Renal pelvis (tissue), 1 donor: ENCODE measurements at regions not wholly inside any gene's neighbourhood (a gene's known extent, or its start where the extent isn't known, plus 50 kb on each side); places are given as distances from the start of the nearest gene placed in this dataset.
"Not testable (repeated sequence)": the region's sequence is repeated elsewhere in the genome, so short reads cannot be mapped to it uniquely, and the experiment has no call there.

Source experiments
- DNase-seq: peaks from one replicate; pipeline ENCODE4 v3.0.0-alpha.2; 2013

DNA sequence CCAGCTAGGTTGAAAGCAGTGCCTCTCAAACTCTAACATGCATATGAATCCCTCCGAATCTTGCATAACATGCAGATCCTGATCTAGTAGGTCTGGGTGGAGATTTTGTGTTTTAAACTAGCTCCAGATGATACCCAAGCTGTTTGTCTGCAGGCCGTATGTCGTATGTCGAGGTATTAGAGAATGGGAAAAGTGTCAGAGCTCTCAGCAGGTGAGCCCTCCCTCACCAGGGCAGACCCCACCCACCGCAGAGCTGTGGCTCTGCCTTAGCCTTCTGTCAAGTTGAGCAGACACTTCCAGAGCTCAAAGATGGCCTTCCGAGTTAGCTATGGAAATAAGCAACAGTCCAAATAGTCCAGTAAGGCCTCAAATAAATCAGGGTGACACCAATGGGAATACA, 83.2 kb upstream of the MAP3K1 start:
- DNase-seq: no peak

GRCh38 chr5:56731473-56731872, 83.9 kb upstream of the MAP3K1 start:
- DNase-seq: not testable (repeated sequence)

GRCh38 chr5:56729488-56729887, 85.9 kb upstream of the MAP3K1 start:
- no peak for DNase-seq

DNA sequence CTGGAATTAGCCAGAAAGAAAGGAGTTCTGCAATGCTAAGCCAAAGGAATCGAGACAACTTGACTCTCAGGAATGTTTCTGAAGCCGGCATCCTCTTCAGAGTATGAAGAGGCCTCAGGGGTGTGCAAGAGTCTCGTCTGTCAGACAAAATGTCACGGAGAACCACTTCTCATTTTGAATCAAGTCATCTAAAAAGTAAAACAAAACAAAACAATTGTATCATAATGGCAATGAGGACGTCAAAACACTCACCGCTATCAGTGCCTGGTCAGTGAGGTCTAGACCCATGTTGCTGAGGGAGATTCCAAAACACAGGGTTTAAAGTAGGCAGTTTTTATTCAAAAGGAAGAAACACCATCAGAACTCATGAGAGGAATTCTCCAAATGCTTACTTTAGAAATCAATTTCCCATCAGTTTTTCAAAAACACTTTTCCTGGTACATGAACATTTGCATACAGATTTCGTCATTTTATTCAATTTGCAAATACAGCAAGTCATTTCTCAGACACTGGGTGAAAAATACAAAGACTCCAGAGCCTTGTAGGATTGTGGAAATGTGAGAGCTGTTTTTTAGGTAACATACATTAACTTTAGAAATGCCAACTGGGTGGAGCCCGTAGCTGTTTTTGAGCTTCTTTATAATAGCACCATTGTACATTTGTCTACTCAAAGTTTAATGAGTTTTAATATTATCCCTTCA, 89.5 kb upstream of the MAP3K1 start:
- DNase-seq: no peak

GRCh38 chr5:56724857-56725256, 90.5 kb upstream of the MAP3K1 start:
- not testable (repeated sequence) for DNase-seq

GRCh38 chr5:56722317-56722716, 93.0 kb upstream of the MAP3K1 start:
- DNase-seq: no peak

- no peak for DNase-seq
Measured at GRCh38 chr5:56717253-56717987, 97.9 kb upstream of the MAP3K1 start.

GRCh38 chr5:56715986-56716385, 99.4 kb upstream of the MAP3K1 start:
- no peak for DNase-seq

GRCh38 chr5:56712895-56713591, 102.3 kb upstream of the MAP3K1 start:
- no peak for DNase-seq

GRCh38 chr5:56710826-56711590, 104.3 kb upstream of the MAP3K1 start:
- no peak for DNase-seq

DNA sequence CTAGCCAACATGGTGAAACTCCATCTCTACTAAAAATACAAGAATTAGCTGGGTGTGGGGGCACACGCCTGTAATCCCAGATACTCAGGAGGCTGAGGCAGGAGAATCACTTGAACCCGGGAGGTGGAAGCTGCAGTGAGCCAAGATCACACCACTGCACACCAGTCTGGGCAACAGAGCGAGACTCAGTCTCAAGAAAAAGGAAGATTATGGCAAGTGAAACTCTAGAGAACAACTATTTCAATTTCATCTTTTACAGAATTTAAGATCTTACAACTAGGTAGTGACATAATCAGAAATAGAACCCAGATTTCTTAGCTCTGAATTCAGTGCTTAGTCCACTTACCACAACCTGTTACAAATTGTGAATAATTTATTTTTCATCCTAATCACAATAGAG, 108.8 kb upstream of the MAP3K1 start:
- no peak for DNase-seq

DNA sequence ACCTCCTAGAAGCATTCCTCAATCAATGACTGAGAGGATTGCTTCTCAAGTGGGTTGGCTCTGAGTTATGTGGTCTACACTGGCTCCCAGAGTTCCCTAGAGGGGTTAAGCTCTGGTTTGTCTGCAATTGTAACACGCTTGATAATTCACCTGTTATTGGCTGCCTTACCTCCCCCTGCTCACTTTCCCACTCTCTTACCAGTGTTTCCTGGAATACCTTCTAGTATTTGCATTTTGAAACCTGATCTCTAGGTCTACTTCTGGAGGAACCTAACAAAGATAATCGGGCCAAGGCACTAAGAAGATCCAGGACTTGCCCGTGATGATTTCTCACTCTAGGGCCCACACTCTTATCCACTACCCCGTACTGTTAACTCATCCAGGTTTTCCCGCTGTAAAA, 110.1 kb upstream of the MAP3K1 start:
- no peak for DNase-seq

DNA sequence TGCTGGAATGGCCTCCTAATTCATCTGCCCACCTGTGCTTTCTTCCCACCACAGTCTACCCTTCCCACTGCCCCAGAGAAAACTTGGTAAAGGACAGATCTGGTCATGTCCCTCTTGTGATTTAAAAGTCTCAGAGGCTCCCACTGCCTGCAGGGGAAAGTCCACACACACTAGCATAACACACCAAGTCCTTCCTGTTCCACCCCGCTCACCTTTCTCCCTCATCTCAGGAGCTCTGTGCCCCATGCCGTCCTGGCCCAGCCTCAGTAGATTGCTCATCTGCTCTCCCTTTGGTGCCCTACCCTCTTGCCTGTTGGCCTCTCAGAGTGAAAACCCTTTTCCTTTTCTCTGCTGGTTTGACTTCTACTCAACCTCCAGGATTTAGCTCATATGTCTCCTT, 111.4 kb upstream of the MAP3K1 start:
- DNase-seq: no peak

DNA sequence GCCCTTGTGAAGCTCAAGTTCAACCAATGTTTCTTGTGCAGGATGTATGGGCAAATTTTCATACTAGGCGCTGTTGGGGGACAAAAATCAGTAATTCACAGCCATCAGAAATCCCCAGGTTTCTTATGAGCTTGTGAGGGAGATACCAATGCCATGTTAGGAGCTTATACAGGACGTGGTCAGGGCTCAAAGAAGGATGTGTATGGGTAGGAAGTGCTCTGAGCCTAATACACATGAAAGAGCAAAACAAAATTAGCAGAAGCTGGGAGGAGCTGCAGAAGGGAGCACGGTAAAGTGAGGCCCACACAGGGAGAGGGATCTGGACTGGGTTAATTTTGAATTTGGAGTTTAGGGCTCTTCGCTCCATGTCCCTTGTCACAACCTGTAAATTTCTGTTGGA, 114.6 kb upstream of the MAP3K1 start:
- DNase-seq: no peak

- no peak for DNase-seq
Measured at GRCh38 chr5:56699538-56699937, 115.8 kb upstream of the MAP3K1 start.

- DNase-seq: no peak
Measured at GRCh38 chr5:56698463-56699381, 116.6 kb upstream of the MAP3K1 start.

DNA sequence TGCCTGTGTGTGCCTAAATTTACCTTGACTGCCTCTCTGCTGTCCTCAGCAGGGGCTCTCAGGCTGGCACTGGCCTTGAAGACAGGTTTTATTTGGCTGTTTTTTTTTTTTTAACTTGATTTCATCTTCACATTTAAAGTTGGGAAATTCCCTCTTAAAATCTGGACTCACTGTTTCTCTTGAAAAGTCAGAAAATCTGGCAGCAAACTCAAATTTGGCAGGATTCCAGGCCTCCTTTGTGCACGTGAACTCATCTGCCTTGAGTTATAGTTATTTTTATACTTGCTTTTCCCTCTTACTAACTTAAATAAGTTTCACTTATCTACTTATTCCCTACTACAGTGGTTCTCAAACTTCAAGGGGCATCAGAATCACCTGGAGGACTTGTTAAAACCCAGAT, 118.4 kb upstream of the MAP3K1 start:
- DNase-seq: no peak

GRCh38 chr5:56693220-56693579, 122.1 kb upstream of the MAP3K1 start:
- no peak for DNase-seq

GRCh38 chr5:56692359-56693219, 122.8 kb upstream of the MAP3K1 start:
- DNase-seq: no peak

GRCh38 chr5:56688402-56688801, 126.9 kb upstream of the MAP3K1 start:
- DNase-seq: no peak
